IMR-90 (cell line): ENCODE measurements at regions not wholly inside any gene's neighbourhood (a gene's known extent, or its start where the extent isn't known, plus 50 kb on each side); places are given as distances from the start of the nearest gene placed in this dataset.

Experiments
- ATAC-seq: fragments of 200-7000 bp; cut with Tn5 transposase; 2 replicates; pipeline ENCODE4 v1.9.1; 2020; ENCODE audit warnings: low read depth, mild to moderate bottlenecking, moderate library complexity
- BruUV-seq: library from RNA; stranded (reverse); fragments of 400-500 nt; replicated peaks from 2 replicates; lab custom pipeline; 2021; lab: Mats Ljungman, UMichigan
- CTCF ChIA-PET: fragments of 300-600 bp; formaldehyde crosslinking; extraction: SDS; loops from one replicate; lab custom pipeline; 2021; ENCODE audit warnings: antibody characterized with exemption; lab: Yijun Ruan, JAX
- POLR2A ChIA-PET: fragments of 300-600 bp; sonication (Branson Sonifier 250); formaldehyde crosslinking; loops from one replicate; lab custom pipeline; 2022; ENCODE audit warnings: antibody characterized with exemption; ENCODE audit not compliant: unreplicated experiment; lab: Charles Lee
- DNase-seq: peaks from one replicate; pipeline ENCODE4 v3.0.0; 2013
- H2AFZ ChIP-seq: replicated peaks from 2 replicates; pipeline ENCODE3; 2013; ENCODE audit warnings: low read length, mild to moderate bottlenecking; ENCODE audit not compliant: poor library complexity
- H2AK5ac ChIP-seq: 2 replicates; pipeline ENCODE4 v1.6.1; 2013; ENCODE audit warnings: low read depth, low read length, inconsistent platforms
- H2AK9ac ChIP-seq: replicated peaks from 2 replicates; pipeline ENCODE3; 2013; ENCODE audit warnings: mild to moderate bottlenecking, low read depth, low read length, moderate library complexity; ENCODE audit not compliant: poor library complexity
- H2BK120ac ChIP-seq: 2 replicates; pipeline ENCODE4 v1.6.1; 2013; ENCODE audit warnings: low read depth, low read length, inconsistent platforms
- H2BK15ac ChIP-seq: 3 replicates; pipeline ENCODE4 v1.6.1; 2013; ENCODE audit warnings: low read depth, low read length, inconsistent platforms
- H2BK20ac ChIP-seq: 2 replicates; pipeline ENCODE4 v1.6.1; 2013; ENCODE audit warnings: low read depth, mild to moderate bottlenecking, inconsistent platforms, low read length, moderate library complexity
- H2BK5ac ChIP-seq: 2 replicates; pipeline ENCODE4 v1.6.1; 2013; ENCODE audit warnings: mild to moderate bottlenecking, low read depth, low read length, inconsistent platforms; ENCODE audit not compliant: poor library complexity, severe bottlenecking
- H3K14ac ChIP-seq: replicated peaks from 2 replicates; pipeline ENCODE4 v1.6.1; 2013; ENCODE audit warnings: low read depth, low read length, inconsistent platforms
- H3K18ac ChIP-seq: 2 replicates; pipeline ENCODE4 v1.6.1; 2013; ENCODE audit warnings: low read depth, low read length, control low read depth
- H3K23ac ChIP-seq: 2 replicates; pipeline ENCODE4 v1.6.1; 2013; ENCODE audit warnings: low read depth, low read length, inconsistent platforms
- H3K27ac ChIP-seq: 2 replicates; pipeline ENCODE4 v1.5.1; 2013; ENCODE audit warnings: mild to moderate bottlenecking, control low read depth, low read length; ENCODE audit not compliant: insufficient read depth
- H3K27me3 ChIP-seq: 2 replicates; pipeline ENCODE4 v1.6.1; 2013; ENCODE audit warnings: low read length; ENCODE audit not compliant: control insufficient read depth, insufficient read depth
- H3K36me3 ChIP-seq: 2 replicates; pipeline ENCODE4 v1.6.1; 2013; ENCODE audit warnings: low read length, mixed read lengths; ENCODE audit not compliant: control insufficient read depth, insufficient read depth
- H3K4ac ChIP-seq: 2 replicates; pipeline ENCODE4 v1.6.1; 2013; ENCODE audit warnings: low read depth, low read length, inconsistent platforms
- H3K4me1 ChIP-seq: 2 replicates; pipeline ENCODE4 v1.6.1; 2013; ENCODE audit warnings: low read length, mixed read lengths; ENCODE audit not compliant: control insufficient read depth, insufficient read depth
- H3K4me2 ChIP-seq: 2 replicates; pipeline ENCODE4 v1.6.1; 2013; ENCODE audit warnings: low read depth, mild to moderate bottlenecking, control low read depth, low read length, moderate library complexity
- H3K4me3 ChIP-seq: 2 replicates; pipeline ENCODE4 v1.5.1; 2013; ENCODE audit warnings: low read depth, mild to moderate bottlenecking, control low read depth, low read length, moderate library complexity; ENCODE audit not compliant: insufficient read depth
- H3K56ac ChIP-seq: 2 replicates; pipeline ENCODE4 v1.6.1; 2013; ENCODE audit warnings: low read length, inconsistent platforms; ENCODE audit not compliant: insufficient read depth; ENCODE audit errors: extremely low read depth
- H3K79me1 ChIP-seq, 2 experiments: 2 replicates each; pipeline ENCODE4 v1.6.1; 2013; ENCODE audit warnings: low read length in 2 of 2, inconsistent platforms in 1 of 2, low read depth in 1 of 2
- H3K9ac ChIP-seq: 2 replicates; pipeline ENCODE4 v1.6.1; 2013; ENCODE audit warnings: low read depth, low read length, control low read depth
- H3K9me1 ChIP-seq: 2 replicates; pipeline ENCODE4 v1.6.1; 2013; ENCODE audit warnings: low read length, inconsistent platforms; ENCODE audit not compliant: insufficient read depth
- H3K9me3 ChIP-seq: 2 replicates; pipeline ENCODE4 v1.6.1; 2013; ENCODE audit warnings: low read length; ENCODE audit not compliant: control insufficient read depth, insufficient read depth
- H4K20me1 ChIP-seq: 2 replicates; pipeline ENCODE4 v1.6.1; 2013; ENCODE audit warnings: low read length, inconsistent platforms; ENCODE audit not compliant: insufficient read depth
- H4K5ac ChIP-seq: 2 replicates; pipeline ENCODE4 v1.6.1; 2013; ENCODE audit warnings: mild to moderate bottlenecking, low read depth, low read length, control low read depth
- H4K8ac ChIP-seq, 2 experiments: 2 replicates each; pipeline ENCODE4 v1.6.1; 2013; ENCODE audit warnings: low read depth in 2 of 2, low read length in 2 of 2, control low read depth in 1 of 2, inconsistent platforms in 1 of 2
- H4K91ac ChIP-seq: 2 replicates; pipeline ENCODE4 v1.6.1; 2013; ENCODE audit warnings: low read depth, low read length, inconsistent platforms; ENCODE audit not compliant: insufficient read depth
- BHLHE40 ChIP-seq: fragments of 150-350 bp; IDR thresholded peaks from 2 replicates; pipeline ENCODE4 v1.6.1; 2016; ENCODE audit warnings: mild to moderate bottlenecking, low read depth, low read length
- CEBPB ChIP-seq: IDR thresholded peaks from 2 replicates; pipeline ENCODE4 v1.6.1; 2012; ENCODE audit warnings: low read depth, low read length, improper control_type of control experiment
- CHD1 ChIP-seq: IDR thresholded peaks from 2 replicates; pipeline ENCODE4 v1.6.1; 2012; ENCODE audit warnings: low read depth, low read length, improper control_type of control experiment
- MAZ ChIP-seq: IDR thresholded peaks from 2 replicates; pipeline ENCODE4 v1.6.1; 2012; ENCODE audit warnings: low read depth, mild to moderate bottlenecking, low read length, improper control_type of control experiment, moderate library complexity, borderline replicate concordance
- MXI1 ChIP-seq: IDR thresholded peaks from 2 replicates; pipeline ENCODE4 v1.6.1; 2012; ENCODE audit warnings: low read depth, mild to moderate bottlenecking, low read length, moderate library complexity, borderline replicate concordance
- POLR2A ChIP-seq: IDR thresholded peaks from 2 replicates; pipeline ENCODE4 v1.6.1; 2012; ENCODE audit warnings: mild to moderate bottlenecking, low read depth, low read length
- RCOR1 ChIP-seq: IDR thresholded peaks from 2 replicates; pipeline ENCODE4 v1.6.1; 2012; ENCODE audit warnings: mild to moderate bottlenecking, low read length, improper control_type of control experiment; ENCODE audit not compliant: insufficient replicate concordance
- SMC3 ChIP-seq: fragments of 150-350 bp; IDR thresholded peaks from 2 replicates; pipeline ENCODE4 v1.6.1; 2016; ENCODE audit warnings: low read depth, mild to moderate bottlenecking, antibody characterized with exemption, low read length, moderate library complexity
- WGBS, 2 experiments: methylation state at CpG; one replicate each; pipeline versions ENCODE4 v1.1.5 to v1.1.7; 2013; ENCODE audit warnings: missing lambda C conversion rate in 2 of 2; ENCODE audit not compliant: insufficient read length in 1 of 2; ENCODE audit errors: extremely low coverage in 2 of 2; 5-methylcytosine and 5-hydroxymethylcytosine counted together
- dilution Hi-C: fragments of 300-500 bp; cut with HindIII; formaldehyde crosslinking; loops from one replicate; pipeline ENCODE4 v1.14.3; 2018; ENCODE audit warnings: low sequenced_read_pairs; ENCODE audit not compliant: unreplicated experiment
- in situ Hi-C: fragments of 300-500 bp; cut with MboI; formaldehyde crosslinking; loops from 3 replicates; pipeline ENCODE4 v1.14.3; 2019; ENCODE audit warnings: low sequenced_read_pairs, inconsistent platforms, mixed read lengths
- intact Hi-C: fragments of 100-400 bp; cut with micrococcal nuclease; formaldehyde crosslinking; loops from 2 replicates; pipeline ENCODE4 v1.10.0; 2022
- TF ChIP-seq, protein P1 (sequence below): conservative IDR thresholded peaks from 2 replicates; pipeline ENCODE4 v1.5.1; 2012; ENCODE audit warnings: mild to moderate bottlenecking, low read depth, low read length, improper control_type of control experiment
- TF ChIP-seq, protein P2 (sequence below): fragments of 150-350 bp; IDR thresholded peaks from 2 replicates; pipeline ENCODE4 v1.6.1; 2016; ENCODE audit warnings: low read depth, mild to moderate bottlenecking, low read length, moderate library complexity, borderline replicate concordance
- TF ChIP-seq, protein P3 (sequence below): fragments of 150-350 bp; IDR thresholded peaks from 2 replicates; pipeline ENCODE4 v1.6.1; 2017; ENCODE audit warnings: mild to moderate bottlenecking, antibody characterized with exemption, low read length, low read depth

DNA sequence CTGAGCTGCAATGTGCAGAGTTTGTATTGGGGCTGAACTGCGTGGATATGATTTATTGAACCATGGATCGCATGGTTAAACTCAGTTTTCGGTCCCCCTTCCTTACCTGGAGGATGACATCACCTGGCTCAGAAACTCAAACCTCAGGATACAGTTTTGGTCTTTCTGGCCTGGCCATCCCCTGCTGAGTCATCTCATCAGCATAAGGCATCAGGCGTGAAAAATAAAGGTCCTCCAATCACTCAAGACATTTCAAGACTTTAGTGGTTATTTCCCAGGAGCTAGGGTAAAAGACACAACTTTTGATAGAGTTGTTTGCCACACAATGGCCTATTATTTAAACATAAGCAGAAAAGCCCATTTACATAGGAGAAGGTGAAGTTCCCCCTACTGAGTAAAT lies 631.1 kb upstream of the TMEM132C start:
- WGBS, 2 experiments = 50% methylated on average over 1 of the region's 4 CpGs; no CpG with 5 or more reads in 1 of the 2 experiments

More for the DNA sequence above, 631.1 kb upstream of the TMEM132C start:
- no peak overlapping the region for H2BK15ac ChIP-seq
- H3K79me1 ChIP-seq = no peaks in the 10 kb centered on the region
- no peak overlapping the region for H3K4me2 ChIP-seq
- H2BK20ac ChIP-seq = no peak overlapping the region
- dilution Hi-C loops = no loop called here
- no peak overlapping the region for H3K18ac ChIP-seq
- ChIA-PET POLR2A (no interaction called here), CTCF (no interaction called here)
- H4K91ac ChIP-seq = no peak overlapping the region
- no peak overlapping the region for H2AK5ac ChIP-seq
- TF ChIP-seq, protein P1, sequence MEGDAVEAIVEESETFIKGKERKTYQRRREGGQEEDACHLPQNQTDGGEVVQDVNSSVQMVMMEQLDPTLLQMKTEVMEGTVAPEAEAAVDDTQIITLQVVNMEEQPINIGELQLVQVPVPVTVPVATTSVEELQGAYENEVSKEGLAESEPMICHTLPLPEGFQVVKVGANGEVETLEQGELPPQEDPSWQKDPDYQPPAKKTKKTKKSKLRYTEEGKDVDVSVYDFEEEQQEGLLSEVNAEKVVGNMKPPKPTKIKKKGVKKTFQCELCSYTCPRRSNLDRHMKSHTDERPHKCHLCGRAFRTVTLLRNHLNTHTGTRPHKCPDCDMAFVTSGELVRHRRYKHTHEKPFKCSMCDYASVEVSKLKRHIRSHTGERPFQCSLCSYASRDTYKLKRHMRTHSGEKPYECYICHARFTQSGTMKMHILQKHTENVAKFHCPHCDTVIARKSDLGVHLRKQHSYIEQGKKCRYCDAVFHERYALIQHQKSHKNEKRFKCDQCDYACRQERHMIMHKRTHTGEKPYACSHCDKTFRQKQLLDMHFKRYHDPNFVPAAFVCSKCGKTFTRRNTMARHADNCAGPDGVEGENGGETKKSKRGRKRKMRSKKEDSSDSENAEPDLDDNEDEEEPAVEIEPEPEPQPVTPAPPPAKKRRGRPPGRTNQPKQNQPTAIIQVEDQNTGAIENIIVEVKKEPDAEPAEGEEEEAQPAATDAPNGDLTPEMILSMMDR = no peak
- TF ChIP-seq CHD1 (no peak), MXI1 (no peak), SMC3 (no peak), BHLHE40 (no peak), MAZ (no peak), POLR2A (no peak), RCOR1 (no peak), CEBPB (no peak)
- TF ChIP-seq, protein P2, sequence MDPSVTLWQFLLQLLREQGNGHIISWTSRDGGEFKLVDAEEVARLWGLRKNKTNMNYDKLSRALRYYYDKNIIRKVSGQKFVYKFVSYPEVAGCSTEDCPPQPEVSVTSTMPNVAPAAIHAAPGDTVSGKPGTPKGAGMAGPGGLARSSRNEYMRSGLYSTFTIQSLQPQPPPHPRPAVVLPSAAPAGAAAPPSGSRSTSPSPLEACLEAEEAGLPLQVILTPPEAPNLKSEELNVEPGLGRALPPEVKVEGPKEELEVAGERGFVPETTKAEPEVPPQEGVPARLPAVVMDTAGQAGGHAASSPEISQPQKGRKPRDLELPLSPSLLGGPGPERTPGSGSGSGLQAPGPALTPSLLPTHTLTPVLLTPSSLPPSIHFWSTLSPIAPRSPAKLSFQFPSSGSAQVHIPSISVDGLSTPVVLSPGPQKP = no peak
- TF ChIP-seq, protein P3, sequence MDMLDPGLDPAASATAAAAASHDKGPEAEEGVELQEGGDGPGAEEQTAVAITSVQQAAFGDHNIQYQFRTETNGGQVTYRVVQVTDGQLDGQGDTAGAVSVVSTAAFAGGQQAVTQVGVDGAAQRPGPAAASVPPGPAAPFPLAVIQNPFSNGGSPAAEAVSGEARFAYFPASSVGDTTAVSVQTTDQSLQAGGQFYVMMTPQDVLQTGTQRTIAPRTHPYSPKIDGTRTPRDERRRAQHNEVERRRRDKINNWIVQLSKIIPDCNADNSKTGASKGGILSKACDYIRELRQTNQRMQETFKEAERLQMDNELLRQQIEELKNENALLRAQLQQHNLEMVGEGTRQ = no peak
- no peaks in the 10 kb centered on the region for H3K4me1 ChIP-seq
- no TSS peak for BruUV-seq
- no peak overlapping the region for H3K27ac ChIP-seq
- in situ Hi-C loops = no loop called here
- H2AFZ ChIP-seq = no peak overlapping the region
- H2BK5ac ChIP-seq = no peak overlapping the region
- H4K20me1 ChIP-seq = no peaks in the 10 kb centered on the region
- no peak overlapping the region for H4K8ac ChIP-seq
- no peak overlapping the region for H3K9ac ChIP-seq
- H3K56ac ChIP-seq = no peak overlapping the region
- H3K4ac ChIP-seq = no peak overlapping the region
- no peaks in the 10 kb centered on the region for H3K36me3 ChIP-seq
- H3K9me3 ChIP-seq = peaks cover 4% of the 10 kb centered on the region; the same call in 1 of the 2 replicates
- H3K14ac ChIP-seq = no peak overlapping the region
- no peaks in the 10 kb centered on the region for H3K9me1 ChIP-seq
- no peaks in the 10 kb centered on the region for H3K27me3 ChIP-seq
- H3K4me3 ChIP-seq = no peak overlapping the region
- intact Hi-C loops = no loop called here
- no peak for DNase-seq
- no peak overlapping the region for H4K5ac ChIP-seq
- no peak overlapping the region for H2BK120ac ChIP-seq
- H3K23ac ChIP-seq = no peak overlapping the region
- no peak overlapping the region for H2AK9ac ChIP-seq
- no peak for ATAC-seq
